A549 (cell line): ENCODE measurements at regions not wholly inside any gene's neighbourhood (a gene's known extent, or its start where the extent isn't known, plus 50 kb on each side); places are given as distances from the start of the nearest gene placed in this dataset.

Source experiments
- CBX2 ChIP-seq: fragments of 200-600 bp; sonication (generic); IDR thresholded peaks from 2 replicates; pipeline ENCODE4 v1.6.1; 2016; ENCODE audit warnings: low read depth, mild to moderate bottlenecking, borderline replicate concordance
- CEBPB ChIP-seq, 2 experiments: fragments of >200 bp in 1 of 2; sonication (Bioruptor Twin) in 1 of 2; formaldehyde crosslinking in 1 of 2; IDR thresholded peaks; 2 replicates each; pipeline ENCODE4 v1.6.1; 2012 to 2016
- HOXB13 ChIP-seq: fragments of 250-450 bp; sonication (Bioruptor Pico); IDR thresholded peaks from 2 replicates; pipeline ENCODE4 v1.5.0; 2020; ENCODE audit warnings: low read depth, mild to moderate bottlenecking, moderate library complexity
- MYC ChIP-seq: IDR thresholded peaks from 2 replicates; pipeline ENCODE4 v1.6.1; 2012; ENCODE audit warnings: mild to moderate bottlenecking, inconsistent platforms, low read length, improper control_type of control experiment, borderline replicate concordance
- POLR2A ChIP-seq: IDR thresholded peaks from 2 replicates; pipeline ENCODE4 v1.6.1; 2012; ENCODE audit warnings: mild to moderate bottlenecking, low read length
- RCOR1 ChIP-seq: fragments of 150-350 bp; IDR thresholded peaks from 2 replicates; pipeline ENCODE4 v1.6.1; 2014; ENCODE audit warnings: antibody characterized with exemption, low read length, low read depth
- RFX5 ChIP-seq: fragments of 450-650 bp; IDR thresholded peaks from 2 replicates; pipeline ENCODE4 v1.7.1; 2014; ENCODE audit warnings: antibody characterized with exemption, mild to moderate bottlenecking, moderate library complexity
- SMC3 ChIP-seq: fragments of >200 bp; sonication (Bioruptor Twin); formaldehyde crosslinking; IDR thresholded peaks from 3 replicates; pipeline ENCODE4 v1.6.1; 2018; ENCODE audit warnings: inconsistent platforms
- TF ChIP-seq, protein P1 (sequence below): fragments of 200-600 bp; sonication (generic); IDR thresholded peaks from 2 replicates; pipeline ENCODE4 v1.6.1; 2016; ENCODE audit warnings: antibody characterized with exemption, mild to moderate bottlenecking, moderate library complexity
- TF ChIP-seq, protein P2 (sequence below): fragments of >200 bp; sonication (Bioruptor Twin); formaldehyde crosslinking; IDR thresholded peaks from 3 replicates; pipeline ENCODE4 v1.5.1; 2016
- TF ChIP-seq, protein P3 (sequence below): fragments of 250-450 bp; sonication (Bioruptor Pico); IDR thresholded peaks from 2 replicates; pipeline ENCODE4 v1.5.0; 2021; ENCODE audit warnings: mild to moderate bottlenecking, moderate library complexity, borderline replicate concordance

DNA sequence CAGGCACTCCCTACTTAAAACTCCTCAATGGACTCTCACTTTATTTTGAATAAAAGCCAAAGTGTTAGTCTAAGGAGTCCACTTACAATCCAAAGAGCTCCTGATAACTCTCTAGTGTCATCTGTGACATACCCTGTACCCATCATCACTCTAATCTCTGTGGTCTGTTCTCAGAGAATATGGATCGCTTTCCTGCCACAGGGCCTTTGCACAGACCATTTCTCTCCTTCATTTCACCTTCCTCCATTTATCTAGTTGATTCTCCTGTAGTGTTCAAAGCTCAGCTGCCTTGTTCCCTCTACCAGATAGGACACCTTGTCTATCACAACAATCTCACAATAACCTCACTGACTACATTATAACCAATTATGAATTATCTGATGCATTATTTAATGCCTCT is 185.4 kb upstream of the KBTBD8 start:
- no peak for TF ChIP-seq RFX5
- TF ChIP-seq, protein P1, sequence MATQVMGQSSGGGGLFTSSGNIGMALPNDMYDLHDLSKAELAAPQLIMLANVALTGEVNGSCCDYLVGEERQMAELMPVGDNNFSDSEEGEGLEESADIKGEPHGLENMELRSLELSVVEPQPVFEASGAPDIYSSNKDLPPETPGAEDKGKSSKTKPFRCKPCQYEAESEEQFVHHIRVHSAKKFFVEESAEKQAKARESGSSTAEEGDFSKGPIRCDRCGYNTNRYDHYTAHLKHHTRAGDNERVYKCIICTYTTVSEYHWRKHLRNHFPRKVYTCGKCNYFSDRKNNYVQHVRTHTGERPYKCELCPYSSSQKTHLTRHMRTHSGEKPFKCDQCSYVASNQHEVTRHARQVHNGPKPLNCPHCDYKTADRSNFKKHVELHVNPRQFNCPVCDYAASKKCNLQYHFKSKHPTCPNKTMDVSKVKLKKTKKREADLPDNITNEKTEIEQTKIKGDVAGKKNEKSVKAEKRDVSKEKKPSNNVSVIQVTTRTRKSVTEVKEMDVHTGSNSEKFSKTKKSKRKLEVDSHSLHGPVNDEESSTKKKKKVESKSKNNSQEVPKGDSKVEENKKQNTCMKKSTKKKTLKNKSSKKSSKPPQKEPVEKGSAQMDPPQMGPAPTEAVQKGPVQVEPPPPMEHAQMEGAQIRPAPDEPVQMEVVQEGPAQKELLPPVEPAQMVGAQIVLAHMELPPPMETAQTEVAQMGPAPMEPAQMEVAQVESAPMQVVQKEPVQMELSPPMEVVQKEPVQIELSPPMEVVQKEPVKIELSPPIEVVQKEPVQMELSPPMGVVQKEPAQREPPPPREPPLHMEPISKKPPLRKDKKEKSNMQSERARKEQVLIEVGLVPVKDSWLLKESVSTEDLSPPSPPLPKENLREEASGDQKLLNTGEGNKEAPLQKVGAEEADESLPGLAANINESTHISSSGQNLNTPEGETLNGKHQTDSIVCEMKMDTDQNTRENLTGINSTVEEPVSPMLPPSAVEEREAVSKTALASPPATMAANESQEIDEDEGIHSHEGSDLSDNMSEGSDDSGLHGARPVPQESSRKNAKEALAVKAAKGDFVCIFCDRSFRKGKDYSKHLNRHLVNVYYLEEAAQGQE = no peak
- TF ChIP-seq, protein P2, sequence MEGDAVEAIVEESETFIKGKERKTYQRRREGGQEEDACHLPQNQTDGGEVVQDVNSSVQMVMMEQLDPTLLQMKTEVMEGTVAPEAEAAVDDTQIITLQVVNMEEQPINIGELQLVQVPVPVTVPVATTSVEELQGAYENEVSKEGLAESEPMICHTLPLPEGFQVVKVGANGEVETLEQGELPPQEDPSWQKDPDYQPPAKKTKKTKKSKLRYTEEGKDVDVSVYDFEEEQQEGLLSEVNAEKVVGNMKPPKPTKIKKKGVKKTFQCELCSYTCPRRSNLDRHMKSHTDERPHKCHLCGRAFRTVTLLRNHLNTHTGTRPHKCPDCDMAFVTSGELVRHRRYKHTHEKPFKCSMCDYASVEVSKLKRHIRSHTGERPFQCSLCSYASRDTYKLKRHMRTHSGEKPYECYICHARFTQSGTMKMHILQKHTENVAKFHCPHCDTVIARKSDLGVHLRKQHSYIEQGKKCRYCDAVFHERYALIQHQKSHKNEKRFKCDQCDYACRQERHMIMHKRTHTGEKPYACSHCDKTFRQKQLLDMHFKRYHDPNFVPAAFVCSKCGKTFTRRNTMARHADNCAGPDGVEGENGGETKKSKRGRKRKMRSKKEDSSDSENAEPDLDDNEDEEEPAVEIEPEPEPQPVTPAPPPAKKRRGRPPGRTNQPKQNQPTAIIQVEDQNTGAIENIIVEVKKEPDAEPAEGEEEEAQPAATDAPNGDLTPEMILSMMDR = no peak
- TF ChIP-seq HOXB13 (CRISPR knock-in tag) = no peak
- TF ChIP-seq POLR2A = no peak
- TF ChIP-seq SMC3 = no peak
- TF ChIP-seq, protein P3, sequence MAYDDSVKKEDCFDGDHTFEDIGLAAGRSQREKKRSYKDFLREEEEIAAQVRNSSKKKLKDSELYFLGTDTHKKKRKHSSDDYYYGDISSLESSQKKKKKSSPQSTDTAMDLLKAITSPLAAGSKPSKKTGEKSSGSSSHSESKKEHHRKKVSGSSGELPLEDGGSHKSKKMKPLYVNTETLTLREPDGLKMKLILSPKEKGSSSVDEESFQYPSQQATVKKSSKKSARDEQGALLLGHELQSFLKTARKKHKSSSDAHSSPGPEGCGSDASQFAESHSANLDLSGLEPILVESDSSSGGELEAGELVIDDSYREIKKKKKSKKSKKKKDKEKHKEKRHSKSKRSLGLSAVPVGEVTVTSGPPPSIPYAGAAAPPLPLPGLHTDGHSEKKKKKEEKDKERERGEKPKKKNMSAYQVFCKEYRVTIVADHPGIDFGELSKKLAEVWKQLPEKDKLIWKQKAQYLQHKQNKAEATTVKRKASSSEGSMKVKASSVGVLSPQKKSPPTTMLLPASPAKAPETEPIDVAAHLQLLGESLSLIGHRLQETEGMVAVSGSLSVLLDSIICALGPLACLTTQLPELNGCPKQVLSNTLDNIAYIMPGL = no peak
- TF ChIP-seq RCOR1 = no peak
- no peak for TF ChIP-seq CBX2
- TF ChIP-seq CEBPB (IDR thresholded peaks at IDR 0.05) = no peak
- no peak for TF ChIP-seq MYC
